ENCODE measurements at regions not wholly inside any gene's neighbourhood (a gene's known extent, or its start where the extent isn't known, plus 50 kb on each side); places are given as distances from the start of the nearest gene placed in this dataset.

DNA sequence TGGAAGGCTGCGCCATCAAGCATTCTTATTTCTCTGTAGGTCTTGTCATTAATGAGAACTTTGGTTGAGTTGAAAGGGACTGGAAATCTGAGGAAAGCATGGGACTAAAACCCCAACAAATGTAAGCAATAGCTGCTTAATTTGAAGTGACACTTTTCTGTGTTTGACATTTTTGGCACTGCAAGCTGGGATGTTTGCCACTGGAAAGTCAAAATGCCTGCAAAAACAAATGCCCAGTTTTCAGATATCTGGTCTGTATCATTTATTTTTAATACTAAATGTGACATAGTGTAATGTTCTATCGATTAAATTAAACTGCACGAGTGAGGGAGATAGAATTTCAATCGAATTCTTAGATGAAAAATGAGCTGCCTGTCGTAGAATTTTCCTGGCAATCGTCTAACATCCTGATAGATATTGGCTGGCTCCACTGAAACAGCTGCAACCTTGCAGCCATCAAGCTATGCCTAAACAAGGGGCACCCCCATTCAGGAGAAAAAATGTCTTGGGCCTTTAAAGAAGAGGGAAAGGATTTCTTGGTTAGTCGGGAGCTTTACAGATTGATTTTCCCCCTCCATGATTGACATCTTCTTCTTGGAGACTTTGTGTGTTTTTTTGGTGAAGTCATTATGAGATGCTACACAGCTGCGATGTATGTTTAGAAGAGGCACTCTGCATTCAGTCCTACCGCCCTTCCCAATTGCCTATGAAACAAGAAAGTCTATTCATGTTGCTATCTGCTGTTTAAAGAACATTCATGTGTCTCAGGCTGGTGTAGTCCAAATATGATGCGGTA is 316.7 kb upstream of the TBL1XR1 start:
- CTCF ChIA-PET, result interaction anchor here (0.6 kb wide), 1 partner anchor 16 kb away, joined by 3 read pairs; no protein-coding TSS in a partner anchor
- POLR2A ChIA-PET, result no interaction called here

DNA sequence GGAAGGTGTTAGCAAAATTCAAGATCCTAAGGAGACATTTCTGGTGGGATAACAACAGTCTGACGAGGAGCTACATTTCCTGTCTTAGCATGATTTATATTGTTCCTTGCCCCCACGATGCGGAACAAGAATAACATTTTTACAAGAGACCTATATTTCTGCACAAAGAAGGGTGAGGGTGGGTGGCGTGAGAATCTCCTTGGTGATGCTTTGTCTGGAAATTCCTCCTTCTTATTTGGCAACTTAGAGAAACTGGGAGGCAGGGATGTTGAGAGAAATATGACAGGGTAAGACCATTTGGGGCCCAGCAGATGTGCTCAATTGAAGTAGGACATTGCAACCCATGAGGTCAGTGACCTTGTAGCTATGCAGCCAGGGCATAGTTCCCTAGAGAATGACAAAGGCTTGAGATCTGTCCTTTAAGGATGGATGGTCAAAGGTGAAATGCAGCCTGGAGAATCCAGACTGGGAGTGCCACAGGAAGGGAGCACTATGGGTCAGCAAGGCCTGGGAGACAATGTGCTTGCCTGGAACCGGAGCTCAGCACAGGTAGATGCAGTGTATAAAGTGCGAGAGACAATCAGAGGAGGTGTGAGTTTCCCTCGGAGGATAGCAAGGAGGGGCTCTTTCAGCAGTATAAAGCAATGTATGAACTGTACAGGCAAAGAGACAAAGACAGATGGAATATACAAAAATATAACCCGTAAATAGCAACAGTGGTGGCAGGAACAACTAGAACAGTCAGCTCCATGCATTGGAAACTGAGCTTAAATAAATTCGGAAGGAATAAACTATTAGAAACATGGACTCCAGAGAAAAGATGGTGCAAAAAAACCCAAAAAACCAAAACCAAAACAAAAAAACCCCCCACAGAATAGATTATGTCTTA is 317.6 kb upstream of the TBL1XR1 start:
- ChIA-PET CTCF (interaction anchor here (0.6 kb wide), 1 partner anchor 15 kb away, joined by 3 read pairs; no protein-coding TSS in a partner anchor), POLR2A (no interaction called here)

DNA sequence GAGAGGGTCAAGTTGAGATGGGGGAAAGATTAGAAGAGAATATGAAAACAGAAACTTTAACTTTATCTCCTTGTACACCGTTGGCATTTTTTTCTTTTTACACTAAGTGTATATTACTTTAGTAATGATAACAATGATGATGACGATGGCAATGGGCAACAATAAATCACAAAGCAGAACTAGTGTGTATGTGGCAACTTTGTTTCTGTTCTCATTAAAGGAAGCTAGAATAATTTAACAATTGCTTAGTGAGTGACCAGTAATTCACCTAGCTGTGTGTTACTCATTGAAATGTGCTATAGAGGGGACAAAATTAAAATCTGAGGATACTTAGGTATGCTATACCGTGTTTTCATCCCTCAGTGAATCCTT is 318.5 kb upstream of the TBL1XR1 start:
- ChIA-PET CTCF (no interaction called here), POLR2A (no interaction called here)

DNA sequence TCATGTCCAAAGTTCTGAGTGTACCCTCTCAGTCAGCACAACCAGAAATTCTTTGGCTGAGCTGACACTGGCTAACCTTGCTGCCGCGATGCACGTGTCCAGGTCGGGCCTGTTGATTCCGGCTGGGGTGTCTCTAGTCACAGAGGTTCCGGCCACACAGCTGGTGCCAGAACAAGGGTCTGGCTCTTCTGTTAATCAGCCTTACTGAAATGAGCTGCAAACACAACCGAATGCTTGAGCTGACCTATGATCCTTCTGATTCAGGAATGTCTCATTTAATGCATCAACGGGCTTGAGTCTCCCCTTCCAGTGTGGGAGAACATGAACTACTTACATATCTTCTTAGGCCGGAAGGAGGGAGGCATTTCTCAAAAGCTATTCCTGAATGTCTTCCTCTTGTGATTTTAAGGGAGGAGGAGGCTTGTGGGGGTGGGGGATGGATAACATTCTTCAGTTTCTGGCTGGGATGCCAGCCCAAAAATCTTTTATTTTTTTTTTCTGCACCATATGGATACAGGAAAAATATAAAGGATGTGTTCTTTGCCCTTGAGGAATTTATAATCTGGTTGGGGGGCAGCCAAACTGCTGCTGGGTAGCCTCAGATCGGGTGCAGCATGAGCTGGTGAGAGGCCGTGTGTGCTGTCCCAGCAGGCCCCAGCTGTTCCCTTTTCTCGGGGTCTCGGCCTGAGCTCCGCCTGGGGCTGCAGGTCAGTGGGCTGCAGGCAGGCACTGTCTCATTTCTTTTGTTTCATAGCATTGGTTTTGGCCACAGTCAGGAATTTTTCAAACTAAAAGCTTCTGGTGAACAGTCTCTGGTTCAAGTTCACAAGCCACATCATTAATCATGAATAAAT is 319.1 kb upstream of the TBL1XR1 start:
- POLR2A ChIA-PET, result interaction anchor here (0.6 kb wide), 1 partner anchor 172 kb away, joined by 3 read pairs; no protein-coding TSS in a partner anchor
- CTCF ChIA-PET, result no interaction called here

DNA sequence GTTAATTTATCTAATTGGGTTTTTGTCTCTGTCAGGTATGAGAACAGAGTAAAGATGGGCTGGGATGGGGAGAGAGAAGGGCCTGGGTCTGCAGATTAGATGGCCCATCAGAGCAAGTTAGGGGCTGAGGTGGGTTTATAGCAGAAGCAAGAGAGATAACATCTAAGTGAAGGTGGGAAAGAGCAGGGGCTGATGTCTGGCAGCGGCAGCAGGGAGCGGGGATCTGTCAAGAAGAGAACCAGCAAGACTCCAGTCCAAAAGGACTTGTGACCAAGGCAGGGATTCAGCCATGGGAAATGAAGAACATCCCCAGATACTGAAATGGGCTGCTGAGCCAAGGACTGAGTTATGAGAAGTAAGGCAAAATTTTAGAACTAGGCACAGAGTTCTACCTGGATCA is 320.6 kb upstream of the TBL1XR1 start:
- CTCF ChIA-PET, result no interaction called here
- POLR2A ChIA-PET, result no interaction called here

DNA sequence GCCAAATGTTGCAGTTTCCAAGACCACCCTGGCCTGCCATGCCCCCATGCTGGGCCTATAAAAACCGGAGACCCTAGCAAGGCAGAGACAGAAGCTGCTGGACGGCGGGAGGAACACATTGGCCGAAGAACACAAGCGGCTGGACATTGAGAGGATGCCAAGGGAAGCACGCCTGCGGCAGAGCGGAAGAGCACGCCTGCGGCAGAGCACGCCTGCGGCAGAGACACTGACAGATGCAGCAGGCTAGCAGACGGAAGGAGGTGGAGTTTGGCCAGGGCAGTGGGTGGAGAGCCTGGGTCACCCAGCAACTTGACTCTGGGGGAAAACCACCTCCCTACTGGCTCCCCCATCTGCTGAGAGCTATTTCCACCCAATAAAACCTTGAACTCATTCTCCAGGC is 322.3 kb upstream of the TBL1XR1 start:
- CTCF ChIA-PET, result no interaction called here
- POLR2A ChIA-PET, result no interaction called here

DNA sequence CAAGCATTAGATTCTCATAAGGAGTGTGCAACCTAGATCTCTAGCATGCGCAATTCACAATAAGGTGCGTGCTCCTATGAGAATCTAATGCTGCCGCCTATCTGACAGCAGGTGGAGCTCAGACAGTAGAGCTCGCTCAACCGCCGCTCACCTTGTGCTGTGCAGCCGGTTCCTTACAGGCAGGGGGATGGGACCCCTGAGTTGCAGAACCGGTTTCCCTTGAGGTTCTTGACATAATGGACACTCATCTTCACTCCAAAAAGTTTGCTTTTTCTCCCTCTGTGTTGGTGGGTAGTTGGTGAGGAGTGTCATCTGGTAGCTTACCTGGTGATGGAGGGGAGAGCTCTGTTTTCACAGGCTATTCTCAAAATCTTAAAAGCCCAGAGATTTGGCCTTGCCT is 324.0 kb upstream of the TBL1XR1 start:
- ChIA-PET CTCF (no interaction called here), POLR2A (no interaction called here)

DNA sequence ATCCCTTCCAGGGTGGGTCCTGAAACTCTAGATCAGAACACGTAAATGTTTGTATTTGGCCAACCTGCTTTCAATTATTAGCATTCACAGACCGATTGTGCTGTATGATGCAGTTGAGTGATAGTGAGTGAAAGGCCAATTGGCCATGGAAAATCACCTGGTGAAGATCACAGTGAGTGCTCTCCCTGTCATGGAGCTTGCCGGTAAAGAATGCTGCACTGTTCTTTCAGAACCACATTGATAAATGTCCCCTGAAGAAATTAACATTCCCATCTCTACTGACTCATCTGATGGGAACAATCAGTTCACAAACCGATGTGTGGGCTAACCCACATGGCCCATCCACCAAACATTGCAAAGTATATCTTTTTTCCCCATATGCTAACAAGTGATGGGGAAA is 324.8 kb upstream of the TBL1XR1 start:
- CTCF ChIA-PET, result no interaction called here
- POLR2A ChIA-PET, result no interaction called here

DNA sequence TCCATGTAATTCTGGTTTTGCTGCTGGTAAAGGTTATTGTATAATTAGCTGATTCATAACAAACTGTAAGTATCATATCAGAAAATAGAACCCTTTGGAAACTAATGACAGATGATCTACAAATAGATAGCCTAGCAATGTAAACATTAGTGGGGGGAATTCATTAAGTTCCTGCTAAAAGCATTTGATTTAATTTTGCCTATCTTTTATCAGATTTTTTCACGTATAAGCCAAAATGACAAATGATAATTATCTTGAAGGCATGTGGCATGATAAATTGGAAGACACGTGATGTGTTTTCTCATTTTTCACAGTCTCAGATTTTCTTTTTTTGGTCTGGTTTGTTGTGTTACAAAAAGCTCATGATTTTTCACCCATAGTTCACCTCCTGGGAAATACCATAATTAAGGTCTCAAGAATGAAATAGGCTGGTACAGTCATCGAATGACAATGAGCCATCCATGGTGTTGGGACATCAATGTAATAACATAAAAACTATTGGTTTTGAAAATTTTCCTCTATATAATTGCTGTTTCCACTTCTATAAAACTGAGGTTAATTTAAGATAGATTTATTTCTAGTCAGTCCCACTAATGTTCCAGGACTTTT is 325.9 kb upstream of the TBL1XR1 start:
- ChIA-PET POLR2A (no interaction called here), CTCF (no interaction called here)

DNA sequence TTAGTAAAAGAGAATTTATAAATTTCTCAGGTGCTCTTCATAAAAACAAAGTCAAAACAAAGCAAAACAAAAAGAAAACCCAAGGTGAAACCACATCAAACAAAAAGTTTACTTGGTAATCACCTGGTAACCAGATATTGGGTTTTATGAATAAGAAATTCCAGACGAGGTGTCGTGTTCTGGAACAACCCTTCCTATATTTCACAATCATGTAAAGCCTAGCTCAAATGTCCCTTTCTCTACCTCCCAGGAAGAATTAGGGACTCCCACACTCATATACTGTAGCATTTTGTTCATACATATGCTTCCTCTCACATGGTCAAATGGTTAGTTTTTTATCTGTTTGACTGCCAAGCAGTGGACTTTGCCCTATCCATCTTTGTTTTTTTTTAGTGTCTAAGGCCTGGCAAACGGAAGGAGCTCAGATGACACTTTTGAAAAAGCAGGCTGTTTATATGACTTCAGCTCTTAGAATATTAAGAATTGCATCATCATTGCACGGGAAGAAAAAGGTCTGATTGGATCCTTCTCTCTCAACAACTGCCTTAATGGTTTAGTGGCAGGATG is 326.7 kb upstream of the TBL1XR1 start:
- CTCF ChIA-PET, result interaction anchor here (0.6 kb wide), 2 partner anchors 148 to 587 kb away, joined by 3 read pairs; no protein-coding TSS in a partner anchor

DNA sequence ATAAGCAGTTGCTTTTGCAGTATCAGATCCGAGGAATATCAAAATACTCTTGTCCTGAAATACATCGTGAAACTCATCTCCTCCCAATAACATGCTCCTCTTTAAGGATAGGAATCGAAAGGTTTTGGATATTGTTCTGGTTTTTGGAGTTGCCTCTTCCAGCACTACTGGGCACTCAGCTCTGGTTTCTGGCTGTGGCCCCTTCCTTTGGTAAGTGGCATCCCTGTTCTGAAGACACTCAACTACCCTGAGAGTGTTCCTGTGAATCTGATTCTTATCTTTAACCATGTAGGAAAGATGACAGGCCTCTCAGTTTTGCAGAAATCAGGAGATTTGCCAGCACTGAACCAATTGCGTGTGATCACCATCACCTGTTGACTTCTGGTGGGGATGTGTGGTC is 327.5 kb upstream of the TBL1XR1 start:
- POLR2A ChIA-PET, result no interaction called here
- CTCF ChIA-PET, result interaction anchor here (0.6 kb wide), 2 partner anchors 149 to 588 kb away, joined by 3 read pairs; no protein-coding TSS in a partner anchor

More for the DNA sequence above, 326.7 kb upstream of the TBL1XR1 start:
- POLR2A ChIA-PET, result no interaction called here

DNA sequence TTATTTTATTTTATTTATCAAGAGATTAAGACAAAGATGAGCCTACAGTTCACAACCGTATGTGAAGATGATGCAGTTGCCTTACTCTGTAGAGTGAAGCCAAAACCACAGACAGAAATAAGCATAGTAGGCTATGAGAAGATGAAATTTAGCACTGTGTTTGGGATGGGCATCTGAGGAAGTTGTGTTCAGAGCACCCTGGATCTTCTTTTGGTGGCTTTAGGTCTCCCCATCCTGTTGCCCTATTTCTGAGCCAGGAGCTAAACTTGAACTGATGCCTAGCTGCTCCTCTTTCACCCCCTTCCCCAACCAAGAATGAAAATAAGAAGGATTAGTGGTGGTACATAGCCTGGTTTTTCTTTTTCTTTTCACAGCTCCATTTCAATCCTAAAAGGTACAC is 328.1 kb upstream of the TBL1XR1 start:
- ChIA-PET CTCF (no interaction called here), POLR2A (no interaction called here)

DNA sequence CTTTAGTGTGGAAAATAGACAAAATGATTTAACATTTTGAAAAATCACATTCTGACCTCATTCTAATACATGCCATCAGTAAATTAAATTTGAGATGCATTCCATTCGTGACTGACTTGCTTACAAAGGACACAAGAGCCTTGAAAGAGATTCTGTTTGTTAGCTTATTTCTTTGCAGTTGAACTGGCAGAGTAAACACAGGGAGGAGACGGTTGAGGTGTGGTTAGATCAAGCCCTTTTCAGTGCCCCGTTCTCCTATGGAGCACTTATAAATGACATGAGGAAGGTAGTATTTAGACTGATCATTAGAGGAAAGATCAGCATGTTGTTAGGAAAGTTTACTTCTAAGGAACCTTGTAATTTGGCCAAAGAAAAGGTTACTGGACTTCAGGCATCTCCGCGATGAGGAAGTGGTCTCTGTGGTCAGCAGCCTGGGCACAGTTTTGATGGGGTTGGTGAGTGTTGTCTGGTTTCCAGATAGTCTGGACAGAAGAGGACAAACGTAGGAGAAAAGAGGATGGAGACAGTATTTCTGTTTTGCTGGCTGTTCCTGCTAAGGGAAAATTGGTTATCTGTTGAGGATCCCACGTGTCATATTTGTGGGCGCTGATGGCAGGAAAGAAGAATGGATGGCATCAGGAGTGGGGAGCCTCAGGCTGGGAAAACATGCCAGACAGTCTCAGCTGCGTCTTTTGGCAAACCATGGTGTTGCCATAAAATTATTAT is 328.9 kb upstream of the TBL1XR1 start:
- POLR2A ChIA-PET, result no interaction called here
- CTCF ChIA-PET, result no interaction called here

DNA sequence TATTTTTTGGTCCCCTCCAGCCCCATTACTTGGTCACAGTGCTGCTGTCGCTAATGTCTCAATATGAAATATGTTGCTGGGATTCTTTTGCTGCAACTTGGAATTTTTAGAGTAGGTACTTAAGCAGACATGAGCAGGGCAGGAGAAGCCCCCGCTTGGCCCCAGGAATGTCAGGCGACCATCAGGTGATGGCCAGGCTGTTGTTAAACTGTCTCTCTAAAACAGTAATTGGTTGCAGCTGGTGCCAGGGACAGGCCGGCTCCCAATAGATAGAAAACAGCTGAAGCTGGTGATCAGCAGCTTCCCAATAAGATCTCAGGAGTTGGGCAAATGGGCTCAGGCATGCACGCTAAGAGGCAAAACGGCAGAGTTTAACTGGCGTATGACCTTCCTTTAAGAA is 329.9 kb upstream of the TBL1XR1 start:
- ChIA-PET CTCF (no interaction called here), POLR2A (no interaction called here)

DNA sequence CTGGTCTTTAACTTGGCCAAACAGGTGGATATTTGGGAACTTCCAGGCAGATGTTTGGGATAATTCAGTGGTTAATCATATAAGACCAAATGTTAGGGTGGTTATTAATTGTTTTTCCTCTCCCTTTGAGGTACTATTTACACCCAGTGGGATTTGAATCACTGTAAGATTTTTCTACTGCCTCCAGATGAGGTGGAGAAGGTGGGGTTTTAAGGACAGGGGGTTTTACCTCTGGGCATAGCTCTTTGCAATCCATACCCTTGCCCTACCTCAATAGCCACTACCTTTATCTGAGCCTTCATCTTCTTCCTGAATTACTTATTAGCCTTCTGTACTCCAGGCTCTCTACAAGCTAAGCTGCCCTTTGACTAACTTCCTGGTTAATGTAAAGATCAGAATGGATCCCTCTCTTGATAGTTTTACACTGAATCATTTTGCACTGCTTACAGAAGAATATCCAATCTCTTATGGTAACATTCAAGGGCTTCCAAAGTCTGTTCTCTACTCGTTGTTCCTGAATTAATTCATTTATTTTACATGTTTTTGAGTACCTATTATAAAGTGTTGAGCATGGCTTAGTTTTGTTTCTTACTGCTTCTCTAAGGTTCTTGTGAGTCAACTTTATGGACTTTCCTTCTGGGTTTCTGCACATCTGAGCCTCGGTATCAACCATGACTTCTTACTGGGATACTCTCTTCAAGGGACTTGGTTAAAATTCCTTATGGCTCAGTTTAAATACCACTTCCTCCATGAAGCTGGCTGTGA is 331.2 kb upstream of the TBL1XR1 start:
- CTCF ChIA-PET, result no interaction called here

DNA sequence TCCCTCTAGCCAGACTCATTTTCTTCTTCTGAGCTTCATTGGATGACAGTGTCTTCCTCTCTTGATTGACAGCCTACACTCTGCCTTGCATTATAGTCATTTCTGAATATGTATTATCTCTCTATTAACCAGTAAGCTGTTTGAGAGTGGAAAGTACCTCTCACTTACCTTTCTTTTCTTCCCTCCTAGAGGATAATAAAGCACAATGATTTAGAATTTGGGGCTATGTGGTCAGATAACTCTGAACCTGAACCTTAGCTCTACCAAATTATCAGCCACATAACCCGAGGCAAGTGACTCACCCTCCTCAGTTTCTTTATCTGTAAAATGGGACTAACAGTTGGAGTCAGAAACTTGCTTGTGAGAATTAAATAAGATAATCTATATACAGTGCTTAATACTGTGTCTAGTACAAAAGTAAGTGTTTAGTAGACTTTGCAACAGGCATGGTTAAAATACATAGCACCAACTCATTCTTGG is 331.8 kb upstream of the TBL1XR1 start:
- POLR2A ChIA-PET, result no interaction called here
- CTCF ChIA-PET, result interaction anchor here (0.6 kb wide), 1 partner anchor 14 kb away, joined by 3 read pairs; no protein-coding TSS in a partner anchor

More for the DNA sequence above, 331.2 kb upstream of the TBL1XR1 start:
- POLR2A ChIA-PET, result no interaction called here

DNA sequence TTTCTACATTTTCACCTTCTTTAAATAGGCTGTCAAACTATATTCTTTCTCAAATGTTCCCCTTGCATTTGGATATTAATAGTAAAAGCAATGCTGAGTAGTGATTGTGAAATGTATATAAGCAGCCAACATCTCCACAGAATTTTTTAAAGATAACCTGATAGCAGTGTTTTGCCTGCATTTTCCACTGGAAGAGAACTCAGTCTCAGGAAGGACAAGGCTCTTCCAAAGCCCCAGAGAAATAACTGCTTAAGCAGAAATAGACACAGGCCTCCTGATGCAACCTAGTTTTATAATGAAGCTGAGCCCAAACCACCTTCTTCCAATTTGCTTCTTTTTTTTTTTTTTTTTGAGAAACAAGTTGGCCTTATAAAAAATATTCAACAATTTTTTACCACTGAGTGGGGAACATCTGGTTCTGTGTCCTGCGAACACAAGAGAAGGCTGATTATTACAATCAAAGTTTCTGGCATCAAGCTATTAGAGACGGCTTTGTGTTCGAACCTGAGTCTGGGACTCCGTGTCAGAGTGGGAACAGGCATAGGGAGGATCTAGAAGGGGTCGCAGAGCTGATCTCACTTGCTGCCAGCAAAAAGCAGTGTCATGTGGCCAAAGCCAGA is 332.5 kb upstream of the TBL1XR1 start:
- CTCF ChIA-PET, result interaction anchor here (0.6 kb wide), 1 partner anchor 15 kb away, joined by 3 read pairs; no protein-coding TSS in a partner anchor
- POLR2A ChIA-PET, result no interaction called here
